WTC11 (cell line): ENCODE measurements at regions not wholly inside any gene's neighbourhood (a gene's known extent, or its start where the extent isn't known, plus 50 kb on each side); places are given as distances from the start of the nearest gene placed in this dataset.

ENCODE experiments used
- ATAC-seq: fragments of 200-7000 bp; cut with Tn5 transposase; 2 replicates; pipeline ENCODE4 v1.10.0; 2021; ENCODE audit warnings: mild to moderate bottlenecking, moderate library complexity
- CTCF ChIA-PET: fragments of 300-600 bp; sonication (Branson Sonifier 250); formaldehyde crosslinking; loops from one replicate; lab custom pipeline; 2021; ENCODE audit warnings: antibody characterized with exemption; lab: Charles Lee
- POLR2A ChIA-PET: fragments of 350-600 bp; sonication (Branson Sonifier 250); formaldehyde crosslinking; loops from one replicate; lab custom pipeline; 2021; ENCODE audit warnings: antibody characterized with exemption; lab: Charles Lee
- DNase-seq: peaks from one replicate; pipeline ENCODE4 v3.0.0; 2021; ENCODE audit warnings: low spot score
- H3K27ac Mint-ChIP-seq: 2 replicates; pipeline ENCODE4 v1.8.0; 2021; ENCODE audit warnings: mixed read lengths
- H3K27me3 Mint-ChIP-seq: 2 replicates; pipeline ENCODE4 v1.8.0; 2021; ENCODE audit warnings: low read depth, mild to moderate bottlenecking, moderate library complexity, mixed read lengths
- H3K36me3 Mint-ChIP-seq: 2 replicates; pipeline ENCODE4 v1.8.0; 2021; ENCODE audit warnings: mixed read lengths
- H3K4me1 Mint-ChIP-seq: 2 replicates; pipeline ENCODE4 v1.8.0; 2022; ENCODE audit warnings: mixed read lengths
- H3K4me3 Mint-ChIP-seq: 2 replicates; pipeline ENCODE4 v1.8.0; 2021; ENCODE audit warnings: mild to moderate bottlenecking, moderate library complexity, mixed read lengths
- H3K9me3 Mint-ChIP-seq: 2 replicates; pipeline ENCODE4 v1.8.0; 2021; ENCODE audit warnings: mixed read lengths
- ARID4B ChIP-seq: sonication (generic); formaldehyde crosslinking; IDR thresholded peaks from 2 replicates; pipeline ENCODE4 v1.8.0; 2023; ENCODE audit warnings: missing genetic modification reagents, mild to moderate bottlenecking, borderline replicate concordance
- CBFB ChIP-seq: sonication (generic); formaldehyde crosslinking; IDR thresholded peaks from 2 replicates; pipeline ENCODE4 v1.8.1; 2022; ENCODE audit warnings: mild to moderate bottlenecking, low read depth, missing genetic modification reagents
- FOXP1 ChIP-seq: sonication (generic); formaldehyde crosslinking; IDR thresholded peaks from 2 replicates; pipeline ENCODE4 v1.8.0; 2022; ENCODE audit warnings: missing genetic modification reagents, mild to moderate bottlenecking, moderate library complexity, borderline replicate concordance
- GRHL2 ChIP-seq: fragments of 250-450 bp; sonication (Bioruptor Pico); IDR thresholded peaks from 2 replicates; pipeline ENCODE4 v1.8.0; 2022; ENCODE audit warnings: mild to moderate bottlenecking, moderate library complexity; ENCODE audit not compliant: insufficient replicate concordance, severe bottlenecking
- JUN ChIP-seq: sonication (generic); formaldehyde crosslinking; IDR thresholded peaks from 2 replicates; pipeline ENCODE4 v1.8.0; 2023; ENCODE audit warnings: mild to moderate bottlenecking, missing genetic modification reagents
- NFATC4 ChIP-seq: fragments of 250-450 bp; sonication (Bioruptor Pico); IDR thresholded peaks from 2 replicates; pipeline ENCODE4 v1.9.0; 2021; ENCODE audit warnings: mild to moderate bottlenecking
- NFYB ChIP-seq: sonication (generic); formaldehyde crosslinking; conservative IDR thresholded peaks from 2 replicates; pipeline ENCODE4 v1.8.0; 2022; ENCODE audit warnings: low read depth, missing genetic modification reagents
- NR2C2 ChIP-seq: sonication (generic); formaldehyde crosslinking; IDR thresholded peaks from 2 replicates; pipeline ENCODE4 v1.8.0; 2022; ENCODE audit warnings: mild to moderate bottlenecking, missing genetic modification reagents
- SMAD4 ChIP-seq: sonication (generic); formaldehyde crosslinking; IDR thresholded peaks from 2 replicates; pipeline ENCODE4 v1.8.0; 2022; ENCODE audit warnings: mild to moderate bottlenecking, missing genetic modification reagents
- SOX15 ChIP-seq: fragments of 250-450 bp; sonication (Bioruptor Pico); IDR thresholded peaks from 2 replicates; pipeline ENCODE4 v1.9.0; 2021; ENCODE audit warnings: mild to moderate bottlenecking
- STAT6 ChIP-seq: sonication (generic); formaldehyde crosslinking; conservative IDR thresholded peaks from 2 replicates; pipeline ENCODE4 v1.8.1; 2023; ENCODE audit warnings: mild to moderate bottlenecking, low read depth, missing genetic modification reagents, moderate library complexity
- TCF7 ChIP-seq: sonication (generic); formaldehyde crosslinking; IDR thresholded peaks from 2 replicates; pipeline ENCODE4 v1.8.0; 2022; ENCODE audit warnings: mild to moderate bottlenecking, low read depth, missing genetic modification reagents, moderate library complexity
- ZNF138 ChIP-seq: sonication (generic); formaldehyde crosslinking; conservative IDR thresholded peaks from 2 replicates; pipeline ENCODE4 v1.8.1; 2022; ENCODE audit warnings: mild to moderate bottlenecking, moderate library complexity, missing genetic modification reagents
- ZNF232 ChIP-seq: sonication (generic); formaldehyde crosslinking; IDR thresholded peaks from 2 replicates; pipeline ENCODE4 v1.8.0; 2022; ENCODE audit warnings: mild to moderate bottlenecking, missing genetic modification reagents
- ZNF263 ChIP-seq: sonication (generic); formaldehyde crosslinking; IDR thresholded peaks from 2 replicates; pipeline ENCODE4 v1.8.1; 2022; ENCODE audit warnings: low read depth, mild to moderate bottlenecking, moderate library complexity, missing genetic modification reagents
- ZNF317 ChIP-seq: sonication (generic); formaldehyde crosslinking; IDR thresholded peaks from 2 replicates; pipeline ENCODE4 v1.8.1; 2023; ENCODE audit warnings: low read depth, mild to moderate bottlenecking, moderate library complexity, missing genetic modification reagents, borderline replicate concordance
- ZNF416 ChIP-seq: fragments of 250-450 bp; sonication (Bioruptor Pico); IDR thresholded peaks from 2 replicates; pipeline ENCODE4 v1.9.0; 2021; ENCODE audit warnings: mild to moderate bottlenecking, inconsistent platforms
- TF ChIP-seq, protein P1 (sequence below): fragments of 250-450 bp; sonication (Bioruptor Pico); IDR thresholded peaks from 2 replicates; pipeline ENCODE4 v1.9.0; 2021; ENCODE audit warnings: mild to moderate bottlenecking
- TF ChIP-seq, protein P2 (sequence below): fragments of 250-450 bp; sonication (Bioruptor Pico); IDR thresholded peaks from 2 replicates; pipeline ENCODE4 v1.9.0; 2021; ENCODE audit warnings: moderate library complexity, mild to moderate bottlenecking, inconsistent platforms, borderline replicate concordance
- TF ChIP-seq, protein P3 (sequence below): fragments of 250-450 bp; sonication (Bioruptor Pico); IDR thresholded peaks from 2 replicates; pipeline ENCODE4 v2.1.2; 2022; ENCODE audit warnings: mild to moderate bottlenecking, moderate library complexity
- TF ChIP-seq, protein P4 (sequence below): fragments of 250-450 bp; sonication (Bioruptor Pico); IDR thresholded peaks from 2 replicates; pipeline ENCODE4 v1.9.0; 2021; ENCODE audit warnings: mild to moderate bottlenecking

DNA sequence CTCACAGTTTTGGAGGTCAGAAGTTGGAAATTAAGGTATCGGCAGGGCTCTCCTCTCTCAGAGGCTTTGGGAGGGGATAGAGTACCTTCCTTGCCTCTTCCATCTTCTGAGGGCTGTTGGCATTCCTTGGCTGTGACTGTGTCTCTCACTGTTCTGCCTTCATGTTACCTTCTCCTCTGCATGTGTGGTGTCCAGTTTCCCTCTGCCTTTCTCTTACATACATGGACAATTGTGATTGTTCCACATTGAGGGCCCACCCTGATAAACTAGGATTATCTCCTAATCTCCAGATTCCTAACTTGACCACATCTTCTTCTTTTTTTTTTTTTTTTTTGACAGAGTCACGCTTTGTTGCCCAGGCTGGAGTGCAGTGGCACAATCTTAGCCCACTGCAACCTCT, 72.1 kb upstream of the SPACA1 start (continued):
- TF ChIP-seq GRHL2 (CRISPR knock-in tag) (no peak), SMAD4 (no peak), ZNF232 (CRISPR knock-in tag) (no peak), CBFB (CRISPR knock-in tag) (no peak), JUN (no peak), ZNF263 (CRISPR knock-in tag) (no peak), STAT6 (CRISPR knock-in tag) (no peak)
- TF ChIP-seq, protein P1, sequence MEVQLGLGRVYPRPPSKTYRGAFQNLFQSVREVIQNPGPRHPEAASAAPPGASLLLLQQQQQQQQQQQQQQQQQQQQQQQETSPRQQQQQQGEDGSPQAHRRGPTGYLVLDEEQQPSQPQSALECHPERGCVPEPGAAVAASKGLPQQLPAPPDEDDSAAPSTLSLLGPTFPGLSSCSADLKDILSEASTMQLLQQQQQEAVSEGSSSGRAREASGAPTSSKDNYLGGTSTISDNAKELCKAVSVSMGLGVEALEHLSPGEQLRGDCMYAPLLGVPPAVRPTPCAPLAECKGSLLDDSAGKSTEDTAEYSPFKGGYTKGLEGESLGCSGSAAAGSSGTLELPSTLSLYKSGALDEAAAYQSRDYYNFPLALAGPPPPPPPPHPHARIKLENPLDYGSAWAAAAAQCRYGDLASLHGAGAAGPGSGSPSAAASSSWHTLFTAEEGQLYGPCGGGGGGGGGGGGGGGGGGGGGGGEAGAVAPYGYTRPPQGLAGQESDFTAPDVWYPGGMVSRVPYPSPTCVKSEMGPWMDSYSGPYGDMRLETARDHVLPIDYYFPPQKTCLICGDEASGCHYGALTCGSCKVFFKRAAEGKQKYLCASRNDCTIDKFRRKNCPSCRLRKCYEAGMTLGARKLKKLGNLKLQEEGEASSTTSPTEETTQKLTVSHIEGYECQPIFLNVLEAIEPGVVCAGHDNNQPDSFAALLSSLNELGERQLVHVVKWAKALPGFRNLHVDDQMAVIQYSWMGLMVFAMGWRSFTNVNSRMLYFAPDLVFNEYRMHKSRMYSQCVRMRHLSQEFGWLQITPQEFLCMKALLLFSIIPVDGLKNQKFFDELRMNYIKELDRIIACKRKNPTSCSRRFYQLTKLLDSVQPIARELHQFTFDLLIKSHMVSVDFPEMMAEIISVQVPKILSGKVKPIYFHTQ (CRISPR knock-in tag), result no peak
- TF ChIP-seq, protein P2, sequence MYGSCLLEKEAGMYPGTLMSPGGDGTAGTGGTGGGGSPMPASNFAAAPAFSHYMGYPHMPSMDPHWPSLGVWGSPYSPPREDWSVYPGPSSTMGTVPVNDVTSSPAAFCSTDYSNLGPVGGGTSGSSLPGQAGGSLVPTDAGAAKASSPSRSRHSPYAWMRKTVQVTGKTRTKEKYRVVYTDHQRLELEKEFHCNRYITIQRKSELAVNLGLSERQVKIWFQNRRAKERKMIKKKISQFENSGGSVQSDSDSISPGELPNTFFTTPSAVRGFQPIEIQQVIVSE, result no peak

DNA sequence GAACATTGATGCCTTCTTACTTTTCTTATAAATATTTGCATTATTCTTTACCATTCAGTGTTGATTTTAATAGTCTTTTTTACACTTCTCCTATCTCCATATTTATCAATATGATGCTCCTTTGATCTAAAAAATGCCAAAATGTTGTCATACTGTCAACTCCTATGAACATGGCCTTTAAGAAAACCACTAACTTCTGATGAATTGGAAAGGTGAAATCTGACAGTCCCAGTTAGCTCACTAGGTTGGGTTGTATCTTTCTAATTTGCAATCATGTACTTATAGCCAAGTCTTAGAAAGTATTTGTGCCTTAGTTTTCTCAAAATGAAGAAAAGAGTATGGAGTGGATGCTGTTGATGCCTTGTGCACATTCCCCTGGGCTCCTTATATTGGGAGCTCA, 75.4 kb upstream of the SPACA1 start:
- H3K9me3 Mint-ChIP-seq, result peaks cover 8% of the 10 kb centered on the region
- no peak overlapping the region for H3K27ac Mint-ChIP-seq
- H3K36me3 Mint-ChIP-seq, result no peaks in the 10 kb centered on the region
- DNase-seq (no peak), ATAC-seq (no peak)
- H3K4me3 Mint-ChIP-seq, result no peak overlapping the region
- ChIA-PET CTCF (no interaction called here), POLR2A (no interaction called here)
- H3K27me3 Mint-ChIP-seq, result no peaks in the 10 kb centered on the region
- H3K4me1 Mint-ChIP-seq, result no peaks in the 10 kb centered on the region
- TF ChIP-seq, protein P3, sequence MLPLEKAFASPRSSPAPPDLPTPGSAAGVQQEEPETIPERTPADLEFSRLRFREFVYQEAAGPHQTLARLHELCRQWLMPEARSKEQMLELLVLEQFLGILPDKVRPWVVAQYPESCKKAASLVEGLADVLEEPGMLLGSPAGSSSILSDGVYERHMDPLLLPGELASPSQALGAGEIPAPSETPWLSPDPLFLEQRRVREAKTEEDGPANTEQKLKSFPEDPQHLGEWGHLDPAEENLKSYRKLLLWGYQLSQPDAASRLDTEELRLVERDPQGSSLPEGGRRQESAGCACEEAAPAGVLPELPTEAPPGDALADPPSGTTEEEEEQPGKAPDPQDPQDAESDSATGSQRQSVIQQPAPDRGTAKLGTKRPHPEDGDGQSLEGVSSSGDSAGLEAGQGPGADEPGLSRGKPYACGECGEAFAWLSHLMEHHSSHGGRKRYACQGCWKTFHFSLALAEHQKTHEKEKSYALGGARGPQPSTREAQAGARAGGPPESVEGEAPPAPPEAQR (CRISPR knock-in tag), result no peak
- TF ChIP-seq CBFB (CRISPR knock-in tag) (no peak), NR2C2 (no peak), FOXP1 (no peak), TCF7 (CRISPR knock-in tag) (no peak), ZNF317 (CRISPR knock-in tag) (no peak), ZNF416 (CRISPR knock-in tag) (no peak), STAT6 (CRISPR knock-in tag) (no peak), NFYB (CRISPR knock-in tag) (no peak), SOX15 (CRISPR knock-in tag) (no peak), ZNF138 (no peak), ARID4B (CRISPR knock-in tag) (no peak), NFATC4 (CRISPR knock-in tag) (no peak)
- TF ChIP-seq, protein P4, sequence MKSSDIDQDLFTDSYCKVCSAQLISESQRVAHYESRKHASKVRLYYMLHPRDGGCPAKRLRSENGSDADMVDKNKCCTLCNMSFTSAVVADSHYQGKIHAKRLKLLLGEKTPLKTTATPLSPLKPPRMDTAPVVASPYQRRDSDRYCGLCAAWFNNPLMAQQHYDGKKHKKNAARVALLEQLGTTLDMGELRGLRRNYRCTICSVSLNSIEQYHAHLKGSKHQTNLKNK (CRISPR knock-in tag), result no peak
- TF ChIP-seq, protein P2, result no peak
